NCI-H2081 (cell line): ENCODE measurements at regions not wholly inside any gene's neighbourhood (a gene's known extent, or its start where the extent isn't known, plus 50 kb on each side); places are given as distances from the start of the nearest gene placed in this dataset.
A peak's percentile ranks its signal among the peaks of the same experiment; 100 is the strongest.

Experiments
- DNase-seq, 2 experiments: peaks; one replicate each; lab custom pipeline; 2025; lab: John Stamatoyannopoulos, UW

GRCh38 chr6:131510094-131510493 is 62.9 kb upstream of the ARG1 start:
- DNase-seq, result peak; percentile 37 to 88

- DNase-seq, result no peak
Observed at GRCh38 chr6:131510591-131510990, 62.4 kb upstream of the ARG1 start.

DNA sequence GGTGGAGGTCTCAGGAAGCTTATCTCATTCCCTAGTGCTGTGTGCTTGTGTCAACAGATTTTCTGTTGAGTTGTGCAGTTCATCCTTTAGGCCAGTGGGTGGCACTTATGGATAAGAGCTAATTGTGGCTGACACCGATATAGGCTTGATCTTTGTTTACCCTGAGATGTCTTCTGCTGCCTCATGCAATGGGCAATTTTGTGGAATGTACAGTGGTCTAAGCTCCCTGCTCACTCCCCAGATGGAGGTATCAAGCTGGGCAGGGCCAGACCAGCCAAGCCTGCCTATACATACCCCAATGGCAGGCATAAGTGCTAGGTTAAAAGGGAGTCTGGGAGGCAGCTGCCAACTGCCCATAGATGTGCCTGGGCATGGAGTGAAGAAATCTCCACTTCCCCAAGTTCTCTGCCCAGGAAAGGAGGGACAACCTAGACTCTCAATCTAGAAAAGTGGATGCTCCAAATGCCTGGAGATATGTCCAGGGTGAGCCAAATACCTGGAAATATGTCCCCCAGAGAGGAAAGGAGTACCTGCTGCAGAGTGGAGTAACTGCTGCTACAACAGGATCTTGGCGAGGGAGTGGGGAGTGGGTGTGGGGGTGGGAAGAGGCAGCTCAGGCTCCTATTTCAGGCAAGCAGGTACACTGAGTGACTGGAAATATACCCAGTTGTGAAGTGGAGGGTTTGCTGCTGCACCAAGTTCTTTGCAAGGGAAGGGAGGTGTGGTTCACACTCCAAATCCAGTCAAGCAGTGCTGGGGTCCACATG is 53.2 kb upstream of the ARG1 start:
- peak; percentile 15 to 40 for DNase-seq
